Testis (tissue), 2 donors: ENCODE measurements at regions not wholly inside any gene's neighbourhood (a gene's known extent, or its start where the extent isn't known, plus 50 kb on each side); places are given as distances from the start of the nearest gene placed in this dataset.

Experiments
- DNase-seq: peaks from one replicate; pipeline ENCODE4 v3.0.0-alpha.2; 2019
- H3K27ac ChIP-seq, 2 donors: fragments of 200-600 bp; sonication (generic); one replicate each; pipeline ENCODE4 v1.5.1; 2019
- H3K27me3 ChIP-seq: fragments of 200-600 bp; sonication (generic); one replicate; pipeline ENCODE4 v1.5.1; 2019
- H3K36me3 ChIP-seq: fragments of 200-600 bp; sonication (generic); one replicate; pipeline ENCODE4 v1.5.1; 2017; ENCODE audit warnings: low read depth; ENCODE audit errors: missing control alignments
- H3K4me1 ChIP-seq: fragments of 200-600 bp; sonication (generic); one replicate; pipeline ENCODE4 v1.5.1; 2019
- H3K4me3 ChIP-seq, 2 donors: fragments of 200-600 bp; sonication (generic); one replicate each; pipeline ENCODE4 v1.5.1; 2017 to 2019
- H3K9me3 ChIP-seq: fragments of 200-600 bp; sonication (generic); one replicate; pipeline ENCODE4 v1.5.1; 2017
- CTCF ChIP-seq, 3 experiments: fragments of 450-650 bp in 2 of 3; fragments of 200-600 bp in 1 of 3; sonication (generic) in 1 of 3; IDR thresholded peaks; one replicate each; pipeline ENCODE4 v1.5.1; 2016 to 2019; ENCODE audit warnings: antibody characterized with exemption in 3 of 3, mild to moderate bottlenecking in 2 of 3, moderate library complexity in 1 of 3
- POLR2A ChIP-seq: fragments of 450-650 bp; IDR thresholded peaks from one replicate; pipeline ENCODE4 v1.6.1; 2017; ENCODE audit warnings: antibody characterized with exemption, mild to moderate bottlenecking, moderate library complexity
- WGBS, 2 donors: methylation state at CpG; one replicate each; pipeline ENCODE4 v1.1.5; 2018; 5-methylcytosine and 5-hydroxymethylcytosine counted together
- intact Hi-C: fragments of 100-400 bp; cut with DNase I; formaldehyde crosslinking; loops from one replicate; pipeline ENCODE4 v1.15.1; 2023; ENCODE audit warnings: low total_unique reads

- no peak for DNase-seq
- WGBS, 2 donors = 42 to 60% methylated on average over 1 of the region's 1 CpG
- Histone ChIP-seq H3K4me1 (no peaks in the 10 kb centered on the region), H3K36me3 (no peaks in the 10 kb centered on the region), H3K27me3 (no peaks in the 10 kb centered on the region), H3K4me3 (no peak overlapping the region), H3K9me3 (no peaks in the 10 kb centered on the region), H3K27ac (no peak overlapping the region)
- TF ChIP-seq CTCF (IDR thresholded peaks at IDR 0.05) = no peak
- no peak for TF ChIP-seq POLR2A
- intact Hi-C loops = no loop called here
Measured at GRCh38 chr11:120023120-120023519, 114.8 kb downstream of the TRIM29 start.

GRCh38 chr11:120022617-120023016, 115.3 kb downstream of the TRIM29 start:
- no peaks in the 10 kb centered on the region for H3K9me3 ChIP-seq
- TF ChIP-seq POLR2A (no peak), CTCF (IDR thresholded peaks at IDR 0.05) (no peak)
- WGBS, 2 donors = 86 to 87% methylated on average over 5 of the region's 5 CpGs
- no peaks in the 10 kb centered on the region for H3K4me1 ChIP-seq
- no peaks in the 10 kb centered on the region for H3K27me3 ChIP-seq
- no peak overlapping the region for H3K27ac ChIP-seq
- intact Hi-C loops = no loop called here
- no peaks in the 10 kb centered on the region for H3K36me3 ChIP-seq
- H3K4me3 ChIP-seq = no peak overlapping the region
- no peak for DNase-seq

GRCh38 chr11:120021978-120022377, 115.9 kb downstream of the TRIM29 start:
- Histone ChIP-seq H3K27ac (no peak overlapping the region), H3K27me3 (no peaks in the 10 kb centered on the region), H3K4me3 (no peak overlapping the region), H3K9me3 (no peaks in the 10 kb centered on the region), H3K36me3 (no peaks in the 10 kb centered on the region), H3K4me1 (no peaks in the 10 kb centered on the region)
- WGBS, 2 donors = 93 to 100% methylated on average over 5 of the region's 5 CpGs
- no peak for DNase-seq
- TF ChIP-seq CTCF (IDR thresholded peaks at IDR 0.05) (no peak), POLR2A (no peak)
- intact Hi-C loops = no loop called here

- intact Hi-C loops = no loop called here
- H3K4me3 ChIP-seq = no peak overlapping the region
- no peaks in the 10 kb centered on the region for H3K27me3 ChIP-seq
- no peaks in the 10 kb centered on the region for H3K36me3 ChIP-seq
- 92 to 93% methylated on average over 7 of the region's 7 CpGs for WGBS, 2 donors
- no peaks in the 10 kb centered on the region for H3K9me3 ChIP-seq
- H3K27ac ChIP-seq = no peak overlapping the region
- TF ChIP-seq POLR2A (no peak), CTCF (IDR thresholded peaks at IDR 0.05) (no peak)
- H3K4me1 ChIP-seq = no peaks in the 10 kb centered on the region
- no peak for DNase-seq
Measured at GRCh38 chr11:120021391-120021953, 116.4 kb downstream of the TRIM29 start.

GRCh38 chr11:120020981-120021380, 116.9 kb downstream of the TRIM29 start:
- no peak for TF ChIP-seq CTCF (IDR thresholded peaks at IDR 0.05)
- no peak for TF ChIP-seq POLR2A
- Histone ChIP-seq H3K27me3 (no peaks in the 10 kb centered on the region), H3K9me3 (no peaks in the 10 kb centered on the region), H3K27ac (no peak overlapping the region), H3K4me1 (no peaks in the 10 kb centered on the region), H3K36me3 (no peaks in the 10 kb centered on the region), H3K4me3 (no peak overlapping the region)
- intact Hi-C loops = no loop called here
- DNase-seq = no peak
- 65 to 74% methylated on average over 2 of the region's 2 CpGs for WGBS, 2 donors
